Panc1 (cell line): ENCODE measurements at regions not wholly inside any gene's neighbourhood (a gene's known extent, or its start where the extent isn't known, plus 50 kb on each side); places are given as distances from the start of the nearest gene placed in this dataset.

Experiments used
- ATAC-seq: fragments of 200-7000 bp; cut with Tn5 transposase; 2 replicates; pipeline ENCODE4 v1.9.1; 2020; ENCODE audit warnings: mild to moderate bottlenecking, moderate library complexity
- BruUV-seq: library from RNA; stranded (reverse); fragments of 400-500 nt; replicated peaks from 2 replicates; lab custom pipeline; 2021; lab: Mats Ljungman, UMichigan
- CTCF ChIA-PET: fragments of 300-600 bp; sonication (Branson Sonifier 250); formaldehyde crosslinking; loops from one replicate; lab custom pipeline; 2022; ENCODE audit warnings: antibody characterized with exemption; lab: Charles Lee
- POLR2A ChIA-PET: fragments of 300-600 bp; sonication (Branson Sonifier 250); formaldehyde crosslinking; loops from one replicate; lab custom pipeline; 2022; ENCODE audit warnings: antibody characterized with exemption; lab: Charles Lee
- DNase-seq: peaks from one replicate; pipeline ENCODE4 v3.0.0-alpha.2; 2010; ENCODE audit warnings: low read depth, low spot score
- H3K27ac ChIP-seq: 2 replicates; pipeline ENCODE4 v1.5.1; 2011; ENCODE audit warnings: mild to moderate bottlenecking, low read length, inconsistent platforms
- H3K27me3 ChIP-seq: fragments of 200-500 bp; sonication (Bioruptor generic); 2 replicates; pipeline ENCODE4 v1.6.0; 2014; ENCODE audit warnings: low read length, inconsistent platforms; ENCODE audit not compliant: control insufficient read depth, insufficient read depth
- H3K36me3 ChIP-seq: fragments of 200-500 bp; sonication (Bioruptor generic); 2 replicates; pipeline ENCODE4 v1.5.1; 2014; ENCODE audit warnings: inconsistent platforms, mild to moderate bottlenecking, low read length, moderate library complexity; ENCODE audit not compliant: control insufficient read depth, insufficient read depth
- H3K4me1 ChIP-seq: 2 replicates; pipeline ENCODE4 v1.5.1; 2011; ENCODE audit warnings: inconsistent platforms, mild to moderate bottlenecking, low read length, moderate library complexity; ENCODE audit not compliant: control insufficient read depth, insufficient read depth
- H3K4me3 ChIP-seq, 2 experiments: 2 replicates each; pipeline ENCODE4 v1.5.1; 2011 to 2012; ENCODE audit warnings: low read depth in 2 of 2, low read length in 2 of 2, mild to moderate bottlenecking in 2 of 2, inconsistent platforms in 1 of 2, moderate library complexity in 1 of 2
- H3K9me3 ChIP-seq: fragments of 200-500 bp; sonication (Bioruptor generic); 2 replicates; pipeline ENCODE4 v1.5.1; 2014; ENCODE audit warnings: low read depth, mild to moderate bottlenecking, inconsistent platforms, low read length, moderate library complexity; ENCODE audit not compliant: control insufficient read depth, insufficient read depth
- POLR2AphosphoS5 ChIP-seq: IDR thresholded peaks from 2 replicates; pipeline ENCODE4 v1.6.1; 2012; ENCODE audit warnings: mild to moderate bottlenecking, low read depth, low read length, moderate library complexity
- SIN3A ChIP-seq: IDR thresholded peaks from 2 replicates; pipeline ENCODE4 v1.6.1; 2012; ENCODE audit warnings: low read depth, mild to moderate bottlenecking, low read length, moderate library complexity, borderline replicate concordance; ENCODE audit not compliant: insufficient read depth
- TCF7L2 ChIP-seq: IDR thresholded peaks from 2 replicates; pipeline ENCODE4 v1.6.1; 2011; ENCODE audit warnings: mild to moderate bottlenecking, low read depth, low read length, inconsistent platforms
- in situ Hi-C: cut with HindIII; loops from 2 replicates; pipeline ENCODE4 v1.10.0; 2016; ENCODE audit warnings: low sequenced_read_pairs, low pct_unique_long_range_greater_than_20kb
- intact Hi-C: fragments of 100-400 bp; cut with micrococcal nuclease; formaldehyde crosslinking; loops from one replicate; pipeline ENCODE4 v1.10.0; 2022; ENCODE audit not compliant: unreplicated experiment
- TF ChIP-seq, protein P1 (sequence below), 2 experiments: IDR thresholded peaks; 2 replicates each; pipeline ENCODE4 v1.6.1; 2011 to 2012; ENCODE audit warnings: low read depth in 2 of 2, control low read depth in 1 of 2, low read length in 1 of 2, mild to moderate bottlenecking in 1 of 2, moderate library complexity in 1 of 2; ENCODE audit not compliant: insufficient read depth in 1 of 2
- TF ChIP-seq, protein P2 (sequence below): fragments of 450-650 bp; IDR thresholded peaks from 2 replicates; pipeline ENCODE4 v1.5.1; 2017; ENCODE audit warnings: mild to moderate bottlenecking

DNA sequence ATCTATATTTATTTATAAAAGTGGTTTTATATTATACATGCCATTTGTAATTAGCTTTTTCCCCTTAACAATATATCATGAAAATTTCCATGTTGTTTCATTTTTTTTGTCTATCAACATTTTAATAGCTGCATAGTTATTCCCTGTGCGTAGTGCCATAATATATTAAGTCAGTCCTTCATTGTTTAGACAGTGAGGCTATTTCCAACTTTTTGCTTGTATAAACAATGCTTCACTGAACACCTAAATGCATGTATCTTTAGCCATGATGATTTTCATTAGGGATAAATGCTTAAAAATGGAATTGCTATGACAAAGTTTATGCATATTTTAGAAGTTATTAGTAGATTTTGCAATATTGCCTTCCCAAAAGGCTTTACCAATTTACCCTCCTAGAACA lies 80.7 kb upstream of the STC2 start:
- DNase-seq, result no peak
- no peaks in the 10 kb centered on the region for H3K9me3 ChIP-seq
- intact Hi-C loops (no loop called here), in situ Hi-C loops (no loop called here)
- no peak for TF ChIP-seq POLR2AphosphoS5
- TF ChIP-seq SIN3A, result no peak
- TF ChIP-seq TCF7L2, result no peak
- TF ChIP-seq, protein P1, sequence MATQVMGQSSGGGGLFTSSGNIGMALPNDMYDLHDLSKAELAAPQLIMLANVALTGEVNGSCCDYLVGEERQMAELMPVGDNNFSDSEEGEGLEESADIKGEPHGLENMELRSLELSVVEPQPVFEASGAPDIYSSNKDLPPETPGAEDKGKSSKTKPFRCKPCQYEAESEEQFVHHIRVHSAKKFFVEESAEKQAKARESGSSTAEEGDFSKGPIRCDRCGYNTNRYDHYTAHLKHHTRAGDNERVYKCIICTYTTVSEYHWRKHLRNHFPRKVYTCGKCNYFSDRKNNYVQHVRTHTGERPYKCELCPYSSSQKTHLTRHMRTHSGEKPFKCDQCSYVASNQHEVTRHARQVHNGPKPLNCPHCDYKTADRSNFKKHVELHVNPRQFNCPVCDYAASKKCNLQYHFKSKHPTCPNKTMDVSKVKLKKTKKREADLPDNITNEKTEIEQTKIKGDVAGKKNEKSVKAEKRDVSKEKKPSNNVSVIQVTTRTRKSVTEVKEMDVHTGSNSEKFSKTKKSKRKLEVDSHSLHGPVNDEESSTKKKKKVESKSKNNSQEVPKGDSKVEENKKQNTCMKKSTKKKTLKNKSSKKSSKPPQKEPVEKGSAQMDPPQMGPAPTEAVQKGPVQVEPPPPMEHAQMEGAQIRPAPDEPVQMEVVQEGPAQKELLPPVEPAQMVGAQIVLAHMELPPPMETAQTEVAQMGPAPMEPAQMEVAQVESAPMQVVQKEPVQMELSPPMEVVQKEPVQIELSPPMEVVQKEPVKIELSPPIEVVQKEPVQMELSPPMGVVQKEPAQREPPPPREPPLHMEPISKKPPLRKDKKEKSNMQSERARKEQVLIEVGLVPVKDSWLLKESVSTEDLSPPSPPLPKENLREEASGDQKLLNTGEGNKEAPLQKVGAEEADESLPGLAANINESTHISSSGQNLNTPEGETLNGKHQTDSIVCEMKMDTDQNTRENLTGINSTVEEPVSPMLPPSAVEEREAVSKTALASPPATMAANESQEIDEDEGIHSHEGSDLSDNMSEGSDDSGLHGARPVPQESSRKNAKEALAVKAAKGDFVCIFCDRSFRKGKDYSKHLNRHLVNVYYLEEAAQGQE (IDR thresholded peaks at IDR 0.05; ENCODE audit: insufficient read depth in 1 of 2, low read depth in 2 of 2, low read length in 1 of 2), result no peak
- TF ChIP-seq, protein P2, sequence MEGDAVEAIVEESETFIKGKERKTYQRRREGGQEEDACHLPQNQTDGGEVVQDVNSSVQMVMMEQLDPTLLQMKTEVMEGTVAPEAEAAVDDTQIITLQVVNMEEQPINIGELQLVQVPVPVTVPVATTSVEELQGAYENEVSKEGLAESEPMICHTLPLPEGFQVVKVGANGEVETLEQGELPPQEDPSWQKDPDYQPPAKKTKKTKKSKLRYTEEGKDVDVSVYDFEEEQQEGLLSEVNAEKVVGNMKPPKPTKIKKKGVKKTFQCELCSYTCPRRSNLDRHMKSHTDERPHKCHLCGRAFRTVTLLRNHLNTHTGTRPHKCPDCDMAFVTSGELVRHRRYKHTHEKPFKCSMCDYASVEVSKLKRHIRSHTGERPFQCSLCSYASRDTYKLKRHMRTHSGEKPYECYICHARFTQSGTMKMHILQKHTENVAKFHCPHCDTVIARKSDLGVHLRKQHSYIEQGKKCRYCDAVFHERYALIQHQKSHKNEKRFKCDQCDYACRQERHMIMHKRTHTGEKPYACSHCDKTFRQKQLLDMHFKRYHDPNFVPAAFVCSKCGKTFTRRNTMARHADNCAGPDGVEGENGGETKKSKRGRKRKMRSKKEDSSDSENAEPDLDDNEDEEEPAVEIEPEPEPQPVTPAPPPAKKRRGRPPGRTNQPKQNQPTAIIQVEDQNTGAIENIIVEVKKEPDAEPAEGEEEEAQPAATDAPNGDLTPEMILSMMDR, result no peak
- ChIA-PET CTCF (no interaction called here), POLR2A (no interaction called here)
- no peaks in the 10 kb centered on the region for H3K36me3 ChIP-seq
- ATAC-seq, result no peak
- no peaks in the 10 kb centered on the region for H3K27me3 ChIP-seq
- BruUV-seq, result no TSS peak
- H3K4me3 ChIP-seq, result no peak overlapping the region
- no peaks in the 10 kb centered on the region for H3K4me1 ChIP-seq
- H3K27ac ChIP-seq, result no peak overlapping the region

DNA sequence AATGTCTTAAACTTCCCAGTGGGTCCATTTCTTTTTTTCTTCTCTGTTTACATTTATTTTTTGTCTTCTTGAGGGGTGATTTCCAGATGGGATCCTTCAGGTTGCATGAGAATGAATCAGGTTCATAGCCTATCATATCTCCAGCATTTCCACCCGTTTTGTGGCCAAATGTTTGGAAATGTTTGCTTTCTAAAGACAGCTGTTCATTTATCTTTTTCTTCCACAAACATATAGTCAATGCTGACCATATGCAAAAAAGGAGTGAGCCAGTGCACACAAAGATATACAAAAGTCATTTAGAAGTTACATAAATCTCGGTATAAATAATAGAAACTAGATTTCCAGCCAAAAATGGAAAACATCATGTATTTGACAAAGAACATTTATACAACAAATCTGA lies 71.6 kb upstream of the STC2 start:
- Histone ChIP-seq H3K4me3 (no peak overlapping the region), H3K27me3 (no peaks in the 10 kb centered on the region), H3K27ac (no peak overlapping the region), H3K36me3 (no peaks in the 10 kb centered on the region), H3K9me3 (no peaks in the 10 kb centered on the region), H3K4me1 (no peaks in the 10 kb centered on the region)
- ChIA-PET POLR2A (no interaction called here), CTCF (no interaction called here)
- no peak for DNase-seq
- TF ChIP-seq, protein P1 (IDR thresholded peaks at IDR 0.05; ENCODE audit: insufficient read depth in 1 of 2, low read depth in 2 of 2, low read length in 1 of 2), result no peak
- TF ChIP-seq SIN3A (no peak), POLR2AphosphoS5 (no peak), TCF7L2 (no peak)
- TF ChIP-seq, protein P2, result no peak
- ATAC-seq, result no peak
- BruUV-seq, result no TSS peak
- in situ Hi-C loops, result no loop called here
- intact Hi-C loops, result no loop called here
